Duodenal mucosa (tissue), 2 donors: ENCODE measurements at regions not wholly inside any gene's neighbourhood (a gene's known extent, or its start where the extent isn't known, plus 50 kb on each side); places are given as distances from the start of the nearest gene placed in this dataset.
"Not testable (repeated sequence)": the region's sequence is repeated elsewhere in the genome, so short reads cannot be mapped to it uniquely, and the experiment has no call there.

ENCODE experiments used
- H3K27ac ChIP-seq: one replicate; pipeline ENCODE4 v1.7.0; 2013; ENCODE audit warnings: low read depth, low read length
- H3K27me3 ChIP-seq, 2 donors: one replicate each; pipeline ENCODE4 v1.7.0; 2013; ENCODE audit warnings: low read length in 2 of 2, control low read depth in 1 of 2; ENCODE audit not compliant: insufficient read depth in 2 of 2, control insufficient read depth in 1 of 2
- H3K36me3 ChIP-seq, 2 donors: one replicate each; pipeline ENCODE4 v1.7.0; 2013; ENCODE audit warnings: low read length in 2 of 2, control low read depth in 1 of 2; ENCODE audit not compliant: insufficient read depth in 2 of 2, control insufficient read depth in 1 of 2
- H3K4me1 ChIP-seq, 2 donors: one replicate each; pipeline ENCODE4 v1.7.0; 2013; ENCODE audit warnings: low read length in 2 of 2, control low read depth in 1 of 2; ENCODE audit not compliant: insufficient read depth in 2 of 2, control insufficient read depth in 1 of 2
- H3K4me3 ChIP-seq, 2 donors: one replicate each; pipeline ENCODE4 v1.7.0; 2013; ENCODE audit warnings: low read length in 2 of 2, low read depth in 1 of 2
- H3K9ac ChIP-seq, 2 donors: one replicate each; pipeline ENCODE4 v1.7.0; 2013; ENCODE audit warnings: low read length in 2 of 2, low read depth in 1 of 2
- H3K9me3 ChIP-seq, 2 donors: one replicate each; pipeline ENCODE4 v1.7.0; 2013; ENCODE audit warnings: low read length in 2 of 2, control low read depth in 1 of 2; ENCODE audit not compliant: control insufficient read depth in 1 of 2

GRCh38 chr15:66998234-66998633, 67.2 kb upstream of the SMAD3 start:
- not testable (repeated sequence) for H3K36me3 ChIP-seq, H3K27me3 ChIP-seq, H3K9me3 ChIP-seq, H3K4me3 ChIP-seq, H3K27ac ChIP-seq, H3K4me1 ChIP-seq, H3K9ac ChIP-seq

GRCh38 chr15:66999046-66999968, 66.1 kb upstream of the SMAD3 start:
- Histone ChIP-seq H3K9me3 (no peaks in the 10 kb centered on the region), H3K27me3 (no peaks in the 10 kb centered on the region), H3K27ac (no peak overlapping the region), H3K36me3 (no peaks in the 10 kb centered on the region), H3K9ac (no peak overlapping the region), H3K4me1 (no peaks in the 10 kb centered on the region), H3K4me3 (no peak overlapping the region)

GRCh38 chr15:67000896-67001295, 64.5 kb upstream of the SMAD3 start:
- Histone ChIP-seq H3K9ac (no peak overlapping the region), H3K27ac (no peak overlapping the region), H3K9me3 (no peaks in the 10 kb centered on the region)

GRCh38 chr15:67002368-67002767, 63.0 kb upstream of the SMAD3 start:
- H3K27me3 ChIP-seq = no peaks in the 10 kb centered on the region
- no peak overlapping the region for H3K27ac ChIP-seq
- no peaks in the 10 kb centered on the region for H3K4me1 ChIP-seq
- H3K9me3 ChIP-seq = no peaks in the 10 kb centered on the region
- H3K9ac ChIP-seq = no peak overlapping the region
- H3K36me3 ChIP-seq = no peaks in the 10 kb centered on the region
- H3K4me3 ChIP-seq = no peak overlapping the region

More at GRCh38 chr15:67000896-67001295, 64.5 kb upstream of the SMAD3 start:
- Histone ChIP-seq H3K27me3 (no peaks in the 10 kb centered on the region), H3K36me3 (no peaks in the 10 kb centered on the region), H3K4me3 (no peak overlapping the region), H3K4me1 (no peaks in the 10 kb centered on the region)

- Histone ChIP-seq H3K36me3 (no peaks in the 10 kb centered on the region), H3K27ac (no peak overlapping the region), H3K9me3 (no peaks in the 10 kb centered on the region), H3K9ac (no peak overlapping the region), H3K4me1 (no peaks in the 10 kb centered on the region), H3K27me3 (no peaks in the 10 kb centered on the region), H3K4me3 (no peak overlapping the region)
Observed at GRCh38 chr15:67003586-67003985, 61.8 kb upstream of the SMAD3 start.

GRCh38 chr15:67004142-67004541, 61.3 kb upstream of the SMAD3 start:
- Histone ChIP-seq H3K9ac (no peak overlapping the region), H3K27me3 (no peaks in the 10 kb centered on the region), H3K4me1 (no peaks in the 10 kb centered on the region), H3K36me3 (no peaks in the 10 kb centered on the region), H3K9me3 (no peaks in the 10 kb centered on the region), H3K27ac (no peak overlapping the region), H3K4me3 (no peak overlapping the region)

- Histone ChIP-seq H3K9ac (no peak overlapping the region), H3K4me3 (no peak overlapping the region), H3K27me3 (no peaks in the 10 kb centered on the region), H3K27ac (no peak overlapping the region), H3K36me3 (no peaks in the 10 kb centered on the region), H3K4me1 (peaks cover 5% of the 10 kb centered on the region in 2 donors), H3K9me3 (no peaks in the 10 kb centered on the region)
Observed at GRCh38 chr15:67005294-67005996, 60.0 kb upstream of the SMAD3 start.

- Histone ChIP-seq H3K9me3 (no peaks in the 10 kb centered on the region), H3K4me3 (no peak overlapping the region), H3K9ac (no peak overlapping the region), H3K4me1 (peaks cover 9% of the 10 kb centered on the region in 2 donors), H3K27me3 (no peaks in the 10 kb centered on the region), H3K36me3 (no peaks in the 10 kb centered on the region), H3K27ac (no peak overlapping the region)
Observed at GRCh38 chr15:67006083-67007065, 59.0 kb upstream of the SMAD3 start.

- no peak overlapping the region for H3K4me3 ChIP-seq
- H3K9ac ChIP-seq = no peak overlapping the region
- H3K4me1 ChIP-seq = peaks cover 9% of the 10 kb centered on the region in 2 donors
- H3K9me3 ChIP-seq = no peaks in the 10 kb centered on the region
- H3K36me3 ChIP-seq = no peaks in the 10 kb centered on the region
- no peak overlapping the region for H3K27ac ChIP-seq
- no peaks in the 10 kb centered on the region for H3K27me3 ChIP-seq
Observed at GRCh38 chr15:67009576-67010569, 55.5 kb upstream of the SMAD3 start.
